HL-60/S4 treated with retinoic acid at 250 ng/mL for 4 days and 3 days (cell line): ENCODE measurements at regions not wholly inside any gene's neighbourhood (a gene's known extent, or its start where the extent isn't known, plus 50 kb on each side); places are given as distances from the start of the nearest gene placed in this dataset.
"Not testable (repeated sequence)": the region's sequence is repeated elsewhere in the genome, so short reads cannot be mapped to it uniquely, and the experiment has no call there.

Experiments used
- in situ Hi-C: fragments of 300-500 bp; cut with MboI; formaldehyde crosslinking; loops from 2 replicates; pipeline ENCODE4 v1.7.0; 2022; ENCODE audit warnings: low sequenced_read_pairs

DNA sequence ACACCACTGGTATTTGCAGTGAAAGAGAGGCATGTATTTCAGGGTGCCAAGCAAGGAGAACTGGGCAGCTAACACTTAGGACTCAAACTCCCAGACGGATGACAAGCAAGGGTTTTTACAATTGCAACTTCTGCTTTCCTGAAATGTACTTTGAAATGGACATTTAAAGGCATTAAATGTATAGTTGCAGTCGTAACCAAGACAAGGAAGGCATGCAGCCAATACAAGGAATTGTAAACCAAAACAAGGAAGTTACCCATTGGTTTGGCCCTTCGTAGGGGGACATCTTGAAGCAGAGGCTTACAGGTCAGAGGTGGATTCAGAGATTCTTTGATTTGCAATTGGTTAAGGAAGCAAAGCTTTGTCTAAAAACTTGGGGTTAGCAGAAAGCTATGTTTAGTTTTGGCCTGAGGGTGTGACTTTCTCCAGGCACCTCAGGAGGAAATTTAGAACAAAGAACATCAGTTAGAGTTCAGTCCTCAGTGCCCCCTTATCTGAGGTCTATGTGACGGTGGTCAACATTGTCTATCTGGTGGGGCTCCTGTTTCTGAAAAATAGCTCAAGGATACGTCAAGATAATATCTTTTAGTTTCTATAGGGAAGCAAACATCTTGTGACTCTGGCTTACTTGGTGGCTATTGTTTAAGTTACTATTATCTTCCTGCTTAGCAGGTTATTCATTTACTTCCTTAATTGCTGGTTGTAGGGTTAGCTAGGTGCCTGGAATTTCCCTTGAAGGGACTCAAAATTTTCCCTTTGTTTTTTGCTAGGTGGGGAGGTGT is 266.0 kb downstream of the CD83 start:
- in situ Hi-C loops = no loop called here

GRCh38 chr6:14384175-14384949 is 266.8 kb downstream of the CD83 start:
- in situ Hi-C loops = no loop called here

- in situ Hi-C loops = no loop called here
Observed at GRCh38 chr6:14386263-14386662, 268.7 kb downstream of the CD83 start.

- in situ Hi-C loops = no loop called here
Observed at GRCh38 chr6:14386668-14387067, 269.1 kb downstream of the CD83 start.

DNA sequence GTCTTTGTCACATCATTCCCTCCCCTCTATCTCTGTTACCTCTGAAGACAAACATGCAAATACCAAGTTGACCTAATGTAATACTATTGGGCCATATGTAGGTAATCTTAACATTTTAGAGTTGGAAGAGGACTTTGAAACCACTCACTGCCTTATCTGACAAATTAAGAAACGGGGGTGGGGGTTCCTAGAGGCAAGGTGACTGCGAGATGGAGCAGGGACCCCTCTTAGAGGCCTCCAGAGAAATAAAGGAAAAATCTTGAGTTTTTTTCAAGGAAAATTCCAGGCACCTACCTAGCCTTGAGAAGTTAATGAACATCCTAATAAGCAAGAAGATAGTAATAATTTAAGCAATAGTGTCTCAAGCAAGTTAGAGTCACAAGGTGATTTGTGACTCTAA is 270.8 kb downstream of the CD83 start:
- in situ Hi-C loops = no loop called here

GRCh38 chr6:14389776-14390175 is 272.2 kb downstream of the CD83 start:
- in situ Hi-C loops = not testable (repeated sequence)

DNA sequence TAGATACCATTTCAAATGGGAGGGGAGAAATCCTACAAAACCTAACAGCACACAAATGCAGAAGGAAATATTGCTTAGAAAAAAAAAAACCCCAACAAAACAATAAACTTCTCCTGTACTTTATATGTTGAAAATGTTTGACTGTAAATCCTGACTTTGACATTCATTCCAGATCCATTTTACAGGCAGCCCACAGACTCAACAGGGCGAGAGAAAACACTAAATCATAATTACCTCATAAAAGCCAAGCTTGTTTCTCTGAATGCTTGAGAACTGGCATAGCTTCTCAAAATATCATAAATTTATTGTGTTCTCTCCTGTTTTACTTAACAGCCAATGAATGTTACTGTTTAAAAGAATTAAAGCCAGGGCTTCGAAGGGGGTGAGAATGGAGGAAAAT is 273.2 kb downstream of the CD83 start:
- in situ Hi-C loops = no loop called here

GRCh38 chr6:14393910-14394309 is 276.3 kb downstream of the CD83 start:
- in situ Hi-C loops = no loop called here

GRCh38 chr6:14396392-14396791 is 278.8 kb downstream of the CD83 start:
- in situ Hi-C loops = no loop called here

- in situ Hi-C loops = no loop called here
Observed at GRCh38 chr6:14396826-14397517, 279.4 kb downstream of the CD83 start.

DNA sequence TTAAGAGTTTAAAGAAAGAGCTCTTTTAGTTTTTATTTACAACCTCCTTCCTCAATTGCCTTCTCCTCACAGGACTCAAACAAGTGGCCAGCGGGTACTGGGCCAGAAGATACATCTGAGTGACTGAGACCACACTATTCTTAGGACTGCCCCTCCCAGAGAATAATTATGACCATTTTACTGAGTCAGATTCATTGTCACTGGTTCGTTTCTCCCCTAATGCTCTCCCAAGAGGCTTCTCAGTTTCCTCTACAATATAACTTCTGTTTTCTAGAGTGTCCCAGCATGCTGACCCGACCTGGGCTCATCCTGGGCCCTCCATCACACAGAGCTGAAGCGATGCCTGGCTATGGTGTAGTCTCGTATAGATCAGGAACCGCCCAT is 279.9 kb downstream of the CD83 start:
- in situ Hi-C loops = no loop called here

GRCh38 chr6:14398953-14399352 is 281.4 kb downstream of the CD83 start:
- in situ Hi-C loops = no loop called here

DNA sequence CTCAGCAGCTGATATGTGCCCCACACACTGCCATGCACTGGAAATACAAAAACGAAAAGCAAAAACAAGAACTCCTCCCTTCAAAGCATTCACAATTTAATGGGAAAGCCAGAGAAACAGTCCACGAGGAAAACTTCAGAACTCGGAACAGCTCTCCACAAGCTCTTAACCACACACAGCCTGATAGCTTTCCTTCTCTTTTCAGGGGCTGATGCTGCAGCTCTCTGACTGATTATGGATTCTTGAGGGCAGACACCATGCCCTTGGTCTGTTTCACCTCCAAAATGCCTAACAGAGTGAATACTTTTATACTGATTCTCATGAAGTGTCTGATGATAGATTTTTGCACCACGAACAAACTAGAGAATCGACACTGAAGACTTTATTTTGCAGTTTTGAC is 282.1 kb downstream of the CD83 start:
- in situ Hi-C loops = no loop called here

- in situ Hi-C loops = no loop called here
Observed at GRCh38 chr6:14401246-14401645, 283.7 kb downstream of the CD83 start.

- in situ Hi-C loops = no loop called here
Observed at GRCh38 chr6:14406614-14407331, 289.2 kb downstream of the CD83 start.

DNA sequence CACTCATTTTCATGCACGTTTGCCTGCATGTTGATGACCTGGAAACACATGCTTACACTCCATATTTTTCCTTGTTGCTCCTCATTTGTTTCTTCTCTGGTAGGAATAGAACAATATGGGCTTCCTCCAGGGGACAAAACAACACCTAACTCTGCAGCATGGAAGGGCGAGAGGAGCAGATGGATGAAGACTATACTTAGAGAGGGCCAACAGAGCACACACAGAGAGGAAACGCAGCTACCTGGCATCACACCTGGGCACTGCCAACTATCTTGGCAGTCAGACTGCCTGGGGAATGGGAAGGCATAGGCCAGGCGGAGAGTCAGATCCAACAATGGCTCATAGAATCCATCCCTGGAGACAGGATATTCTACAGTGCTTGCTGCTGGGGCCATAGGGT is 290.9 kb downstream of the CD83 start:
- in situ Hi-C loops = no loop called here

DNA sequence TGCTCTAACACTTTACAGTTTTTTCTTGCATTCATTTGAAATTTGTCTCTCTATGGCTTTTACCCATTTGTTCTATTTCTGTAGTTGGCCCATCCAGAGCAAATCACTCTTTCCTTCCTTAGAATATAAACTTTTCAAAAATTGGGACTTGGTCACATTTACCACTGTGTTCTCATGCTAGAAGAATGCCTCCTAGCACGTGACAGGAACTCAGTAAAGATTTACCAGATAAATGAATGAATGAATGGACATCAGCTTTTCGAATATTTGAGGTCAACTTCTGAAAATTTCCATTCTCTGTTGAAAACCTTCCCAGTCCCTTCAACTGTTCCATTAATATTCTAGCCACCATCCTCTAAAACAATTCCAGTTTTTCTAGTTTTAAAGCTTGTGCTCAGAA is 294.5 kb downstream of the CD83 start:
- in situ Hi-C loops = no loop called here

- in situ Hi-C loops = no loop called here
Observed at GRCh38 chr6:14415452-14415851, 297.9 kb downstream of the CD83 start.

DNA sequence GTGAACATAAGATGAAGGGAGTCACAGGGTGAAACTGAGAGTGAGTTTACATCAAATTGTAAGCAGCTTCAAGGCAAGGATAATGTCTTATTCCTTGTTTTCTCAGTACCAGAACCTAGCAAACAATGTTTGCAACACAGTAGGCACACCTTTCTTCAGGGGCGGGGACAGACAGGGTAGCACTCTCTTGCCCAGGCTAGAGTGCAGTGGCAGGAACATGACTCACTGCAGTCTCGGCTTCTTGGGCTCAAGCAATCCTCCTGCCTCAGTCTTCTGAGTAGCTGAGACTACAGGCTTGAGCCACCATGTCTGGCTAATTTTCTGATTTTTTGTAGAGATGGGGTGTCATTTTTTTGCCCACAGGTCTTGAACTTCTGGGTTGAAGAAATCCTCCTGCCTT is 299.8 kb downstream of the CD83 start:
- in situ Hi-C loops = no loop called here

DNA sequence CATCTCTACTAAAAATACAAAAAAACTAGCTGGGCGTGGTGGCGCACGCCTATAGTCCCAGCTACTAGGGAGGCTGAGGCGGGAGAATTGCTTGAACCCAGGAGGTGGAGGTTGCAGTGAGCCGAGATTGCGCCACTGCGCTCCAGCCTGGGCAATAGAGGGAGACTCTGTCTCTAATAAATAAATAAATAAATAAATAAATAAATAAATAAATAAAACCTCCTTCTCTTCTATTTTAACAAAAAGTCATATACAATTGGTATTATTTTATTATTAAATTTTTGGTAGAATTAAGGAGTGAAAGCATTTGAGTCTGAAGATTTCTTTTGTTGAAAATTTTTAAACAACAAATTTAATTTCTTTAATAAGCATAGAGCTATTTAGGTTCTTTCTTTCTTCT is 301.7 kb downstream of the CD83 start:
- in situ Hi-C loops = not testable (repeated sequence)

GRCh38 chr6:14422061-14422460 is 304.5 kb downstream of the CD83 start:
- in situ Hi-C loops = no loop called here
